GM23338 (cell line): ENCODE measurements at regions not wholly inside any gene's neighbourhood (a gene's known extent, or its start where the extent isn't known, plus 50 kb on each side); places are given as distances from the start of the nearest gene placed in this dataset.
"Not testable (repeated sequence)": the region's sequence is repeated elsewhere in the genome, so short reads cannot be mapped to it uniquely, and the experiment has no call there.

Experiments
- ATAC-seq: fragments of 200-7000 bp; cut with Tn5 transposase; 3 replicates; pipeline ENCODE4 v1.9.1; 2020
- DNase-seq: peaks from one replicate; pipeline ENCODE4 v3.0.0-alpha.2; 2015; ENCODE audit warnings: low spot score
- H2AFZ ChIP-seq: fragments of 200-600 bp; sonication (generic); 2 replicates; pipeline ENCODE4 v1.8.0; 2016; ENCODE audit warnings: antibody characterized with exemption, mild to moderate bottlenecking, moderate library complexity
- H3F3A ChIP-seq: fragments of 200-600 bp; sonication (generic); replicated peaks from 2 replicates; pipeline ENCODE4 v1.8.0; 2017; ENCODE audit warnings: antibody characterized with exemption, mixed run types, low read depth
- H3K27ac ChIP-seq: fragments of 200-600 bp; sonication (generic); 2 replicates; pipeline ENCODE4 v1.6.1; 2016; ENCODE audit warnings: low read depth
- H3K27me3 ChIP-seq: fragments of 200-600 bp; sonication (generic); 2 replicates; pipeline ENCODE4 v1.8.0; 2016; ENCODE audit warnings: mild to moderate bottlenecking, mixed run types, moderate library complexity; ENCODE audit not compliant: insufficient read depth
- H3K36me3 ChIP-seq: fragments of 200-600 bp; sonication (generic); 2 replicates; pipeline ENCODE4 v1.8.0; 2016; ENCODE audit warnings: mild to moderate bottlenecking; ENCODE audit not compliant: insufficient read depth
- H3K4me1 ChIP-seq: fragments of 200-600 bp; sonication (generic); 2 replicates; pipeline ENCODE4 v1.8.0; 2016; ENCODE audit warnings: mild to moderate bottlenecking, moderate library complexity; ENCODE audit not compliant: insufficient read depth
- H3K4me2 ChIP-seq: fragments of 200-600 bp; sonication (generic); 2 replicates; pipeline ENCODE4 v1.7.1; 2017; ENCODE audit warnings: mixed run types
- H3K4me3 ChIP-seq: fragments of 200-600 bp; sonication (generic); 2 replicates; pipeline ENCODE4 v1.6.1; 2016; ENCODE audit warnings: mixed run types
- H3K79me2 ChIP-seq: fragments of 200-600 bp; sonication (generic); replicated peaks from 2 replicates; pipeline ENCODE4 v1.8.0; 2017; ENCODE audit warnings: mild to moderate bottlenecking; ENCODE audit not compliant: insufficient read depth
- H3K9me2 ChIP-seq: fragments of 200-600 bp; sonication (generic); 2 replicates; pipeline ENCODE4 v1.8.0; 2017; ENCODE audit not compliant: insufficient read depth
- H4K20me1 ChIP-seq: fragments of 200-600 bp; sonication (generic); replicated peaks from 2 replicates; pipeline ENCODE4 v1.8.0; 2017; ENCODE audit warnings: mild to moderate bottlenecking; ENCODE audit not compliant: insufficient read depth
- H3K27ac Mint-ChIP-seq: 2 replicates; pipeline ENCODE4 v1.8.0; 2020; ENCODE audit warnings: inconsistent platforms, mild to moderate bottlenecking, moderate library complexity, mixed read lengths
- H3K27me3 Mint-ChIP-seq: 3 replicates; pipeline ENCODE4 v1.8.0; 2022; ENCODE audit warnings: low read depth, mild to moderate bottlenecking, moderate library complexity, mixed read lengths, inconsistent platforms; ENCODE audit not compliant: insufficient read depth, poor library complexity
- H3K36me3 Mint-ChIP-seq: 3 replicates; pipeline ENCODE4 v1.8.0; 2021; ENCODE audit warnings: low read depth, mild to moderate bottlenecking, inconsistent platforms, moderate library complexity, mixed read lengths
- H3K4me1 Mint-ChIP-seq: 3 replicates; pipeline ENCODE4 v1.8.0; 2020; ENCODE audit warnings: mild to moderate bottlenecking, inconsistent platforms, mixed read lengths
- H3K4me3 Mint-ChIP-seq: 3 replicates; pipeline ENCODE4 v1.8.0; 2021; ENCODE audit warnings: moderate library complexity, mild to moderate bottlenecking, inconsistent platforms, mixed read lengths
- H3K9me3 Mint-ChIP-seq: 3 replicates; pipeline ENCODE4 v1.8.0; 2020; ENCODE audit warnings: moderate library complexity, mild to moderate bottlenecking, inconsistent platforms, mixed read lengths
- CREB1 ChIP-seq: fragments of 250-450 bp; sonication (Bioruptor Pico); IDR thresholded peaks from 2 replicates; pipeline ENCODE4 v1.5.0; 2020; ENCODE audit warnings: low read depth, mild to moderate bottlenecking, moderate library complexity
- CTCF ChIP-seq, 2 experiments: fragments of 200-600 bp in 1 of 2; sonication (generic) in 1 of 2; conservative IDR thresholded peaks; 2 replicates each; pipeline versions ENCODE4 v1.5.1 to v1.6.1; 2016 to 2017; ENCODE audit warnings: antibody characterized with exemption in 2 of 2, low read depth in 2 of 2, mild to moderate bottlenecking in 2 of 2, moderate library complexity in 1 of 2
- ETS1 ChIP-seq: IDR thresholded peaks from 2 replicates; pipeline ENCODE4 v1.6.1; 2016; ENCODE audit warnings: antibody characterized with exemption
- EZH2 ChIP-seq: fragments of 200-600 bp; sonication (generic); IDR thresholded peaks from one replicate; pipeline ENCODE4 v1.8.0; 2017; ENCODE audit warnings: antibody characterized with exemption, mild to moderate bottlenecking, low read depth; ENCODE audit not compliant: unreplicated experiment
- EZH2phosphoT487 ChIP-seq: fragments of 200-600 bp; sonication (generic); IDR thresholded peaks from one replicate; pipeline ENCODE4 v1.8.1; 2018; ENCODE audit warnings: antibody characterized with exemption; ENCODE audit not compliant: unreplicated experiment
- JUNB ChIP-seq: IDR thresholded peaks from one replicate; pipeline ENCODE4 v1.6.1; 2016; ENCODE audit warnings: antibody characterized with exemption; ENCODE audit not compliant: unreplicated experiment
- NANOG ChIP-seq: IDR thresholded peaks from 2 replicates; pipeline ENCODE4 v1.6.1; 2016; ENCODE audit warnings: antibody characterized with exemption, borderline replicate concordance
- STAT1 ChIP-seq: IDR thresholded peaks from one replicate; pipeline ENCODE4 v1.6.1; 2016; ENCODE audit warnings: antibody characterized with exemption; ENCODE audit not compliant: unreplicated experiment

- not testable (repeated sequence) for H3K79me2 ChIP-seq
These were observed 1344.2 kb downstream of the AMY1C start for GRCh38 chr1:105093893-105094292.

GRCh38 chr1:105100102-105100501, 1350.4 kb downstream of the AMY1C start:
- ATAC-seq (no peak), DNase-seq (no peak)
- no peaks in the 10 kb centered on the region for H3K27me3 ChIP-seq
- no peak overlapping the region for H2AFZ ChIP-seq
- H3K4me1 ChIP-seq, result peaks cover 18% of the 10 kb centered on the region; the same call in 1 of the 2 replicates
- Mint-ChIP-seq H3K4me3 (no peak overlapping the region), H3K36me3 (no peaks in the 10 kb centered on the region), H3K4me1 (peaks cover 17% of the 10 kb centered on the region; the same call in 2 of the 3 replicates), H3K9me3 (no peaks in the 10 kb centered on the region), H3K27me3 (no peaks in the 10 kb centered on the region), H3K27ac (no peak overlapping the region)
- H3K4me2 ChIP-seq, result no peak overlapping the region
- TF ChIP-seq CTCF (conservative IDR thresholded peaks at IDR 0.05; ENCODE audit: low read depth in 2 of 2) (no peak), NANOG (no peak)
- H3K9me2 ChIP-seq, result no peaks in the 10 kb centered on the region; the same call in 1 of the 2 replicates
- H3K4me3 ChIP-seq, result no peak overlapping the region
- H3K27ac ChIP-seq, result no peak overlapping the region
- H3K36me3 ChIP-seq, result no peaks in the 10 kb centered on the region
- no peaks in the 10 kb centered on the region for H4K20me1 ChIP-seq
- H3K79me2 ChIP-seq, result no peaks in the 10 kb centered on the region
- H3F3A ChIP-seq, result no peaks in the 10 kb centered on the region

More at GRCh38 chr1:105093893-105094292, 1344.2 kb downstream of the AMY1C start:
- not testable (repeated sequence) for H3K4me1 Mint-ChIP-seq, H3K27me3 ChIP-seq, H3K4me3 Mint-ChIP-seq, H3K27me3 Mint-ChIP-seq, H3K36me3 Mint-ChIP-seq, DNase-seq, H3K4me3 ChIP-seq, H3F3A ChIP-seq, H3K27ac ChIP-seq, H2AFZ ChIP-seq, H3K4me2 ChIP-seq, H3K4me1 ChIP-seq, H4K20me1 ChIP-seq, ATAC-seq, H3K9me2 ChIP-seq, H3K27ac Mint-ChIP-seq, H3K9me3 Mint-ChIP-seq, H3K36me3 ChIP-seq

- no peak overlapping the region for H3K27ac ChIP-seq
- H3K27me3 Mint-ChIP-seq, result no peaks in the 10 kb centered on the region
- no peaks in the 10 kb centered on the region for H3K9me3 Mint-ChIP-seq
- no peak overlapping the region for H2AFZ ChIP-seq
- H3K4me1 ChIP-seq, result peaks cover 18% of the 10 kb centered on the region; the same call in 1 of the 2 replicates
- H3K36me3 ChIP-seq, result no peaks in the 10 kb centered on the region
- H3K4me3 ChIP-seq, result no peak overlapping the region
- no peak overlapping the region for H3K27ac Mint-ChIP-seq
- no peaks in the 10 kb centered on the region for H3K79me2 ChIP-seq
- no peak overlapping the region for H3K4me2 ChIP-seq
- H3K4me1 Mint-ChIP-seq, result peaks cover 17% of the 10 kb centered on the region; the same call in 2 of the 3 replicates
- H3F3A ChIP-seq, result no peaks in the 10 kb centered on the region
- H3K36me3 Mint-ChIP-seq, result no peaks in the 10 kb centered on the region
- no peaks in the 10 kb centered on the region; the same call in 1 of the 2 replicates for H3K9me2 ChIP-seq
- ATAC-seq (no peak), DNase-seq (no peak)
- H3K27me3 ChIP-seq, result no peaks in the 10 kb centered on the region
- H3K4me3 Mint-ChIP-seq, result no peak overlapping the region
- no peaks in the 10 kb centered on the region for H4K20me1 ChIP-seq
- no peak for TF ChIP-seq ETS1
- no peak for TF ChIP-seq STAT1
- no peak for TF ChIP-seq EZH2
- TF ChIP-seq NANOG, result no peak
- no peak for TF ChIP-seq EZH2phosphoT487
- no peak for TF ChIP-seq JUNB
- TF ChIP-seq CREB1, result no peak
- TF ChIP-seq CTCF (conservative IDR thresholded peaks at IDR 0.05; ENCODE audit: low read depth in 2 of 2), result no peak
These were observed 1351.6 kb downstream of the AMY1C start for GRCh38 chr1:105101261-105101660.
